Middle frontal gyrus (tissue), 1 donor: ENCODE measurements at regions not wholly inside any gene's neighbourhood (a gene's known extent, or its start where the extent isn't known, plus 50 kb on each side); places are given as distances from the start of the nearest gene placed in this dataset.
"Not testable (repeated sequence)": the region's sequence is repeated elsewhere in the genome, so short reads cannot be mapped to it uniquely, and the experiment has no call there.

Source experiments
- DNase-seq: peaks from one replicate; pipeline ENCODE4 v3.0.0-alpha.2; 2015; ENCODE audit warnings: low spot score; ENCODE audit errors: extremely low spot score

- DNase-seq = no peak
These were observed 131.3 kb downstream of the LPIN1 start for GRCh38 chr2:11877764-11878163.

DNA sequence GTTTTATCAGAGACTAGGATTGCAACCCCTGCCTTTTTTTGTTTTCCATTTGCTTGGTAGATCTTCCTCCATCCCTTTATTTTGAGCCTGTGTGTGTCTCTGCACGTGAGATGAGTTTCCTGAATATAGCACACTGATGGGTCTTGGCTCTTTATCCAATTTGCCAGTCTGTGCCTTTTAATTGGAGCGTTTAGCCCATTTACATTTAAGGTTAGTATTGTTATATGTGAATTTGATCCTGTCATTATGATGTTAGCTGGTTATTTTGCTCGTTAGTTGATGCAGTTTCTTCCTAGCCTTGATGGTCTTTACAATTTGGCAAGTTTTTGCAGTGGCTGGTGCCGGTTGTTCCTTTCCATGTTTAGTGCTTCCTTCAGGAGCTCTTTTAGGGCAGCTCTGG lies 138.8 kb downstream of the LPIN1 start:
- DNase-seq = not testable (repeated sequence)

DNA sequence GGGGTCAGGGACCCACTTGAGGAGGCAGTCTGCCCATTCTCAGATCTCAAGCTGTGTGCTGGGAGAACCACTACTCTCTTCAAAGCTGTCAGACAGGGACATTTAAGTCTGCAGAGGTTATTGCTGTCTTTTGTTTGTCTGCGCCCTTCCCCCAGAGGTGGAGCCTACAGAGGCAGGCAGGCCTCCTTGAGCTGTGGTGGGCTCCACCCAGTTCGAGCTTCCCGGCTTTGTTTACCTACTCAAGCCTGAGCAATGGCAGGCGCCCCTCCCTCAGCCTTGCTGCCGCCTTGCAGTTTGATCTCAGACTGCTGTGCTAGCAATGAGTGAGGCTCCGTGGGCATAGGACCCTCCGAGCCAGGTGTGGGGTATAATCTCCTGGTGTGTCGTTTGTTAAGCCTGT lies 140.5 kb downstream of the LPIN1 start:
- DNase-seq = not testable (repeated sequence)

DNA sequence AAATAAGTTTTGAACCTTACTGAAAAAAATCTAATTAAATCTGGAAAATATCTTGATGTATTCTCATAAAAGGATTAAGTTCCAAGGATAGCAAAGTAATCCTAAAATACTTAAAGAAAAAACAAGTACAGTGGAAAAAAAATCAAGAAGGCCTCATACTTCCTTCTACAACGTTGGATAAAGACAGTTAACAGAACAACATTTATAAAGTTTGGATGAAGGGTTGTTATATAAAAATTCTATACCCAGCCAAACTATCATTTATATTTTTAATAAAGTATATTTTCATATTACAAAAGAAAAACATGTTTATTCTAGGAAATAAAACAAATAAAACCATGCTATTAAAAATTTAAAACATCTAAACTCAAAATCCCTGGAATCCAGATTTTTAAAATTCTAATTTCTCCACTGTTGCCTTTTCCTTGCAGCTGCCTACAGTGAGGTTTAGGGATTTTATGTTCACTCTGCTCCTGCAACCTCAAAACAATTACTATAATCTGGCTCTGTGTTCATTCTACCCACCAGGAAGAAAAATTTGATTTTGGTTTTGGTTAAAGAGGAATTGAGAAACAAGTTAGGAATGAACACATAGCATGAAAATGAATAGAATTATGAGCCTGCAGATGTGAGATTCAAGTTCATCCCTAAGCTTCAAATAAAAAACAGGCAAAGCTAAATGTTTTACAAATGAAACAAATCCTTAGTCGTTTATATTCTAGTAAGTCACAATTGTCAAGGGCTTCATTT lies 142.8 kb downstream of the LPIN1 start:
- no peak for DNase-seq

- no peak for DNase-seq
These were observed 143.4 kb downstream of the LPIN1 start for GRCh38 chr2:11889854-11890253.

GRCh38 chr2:11891028-11891427 lies 144.6 kb downstream of the LPIN1 start:
- no peak for DNase-seq

- DNase-seq = no peak
These were observed 145.4 kb downstream of the LPIN1 start for GRCh38 chr2:11891671-11892440.

DNA sequence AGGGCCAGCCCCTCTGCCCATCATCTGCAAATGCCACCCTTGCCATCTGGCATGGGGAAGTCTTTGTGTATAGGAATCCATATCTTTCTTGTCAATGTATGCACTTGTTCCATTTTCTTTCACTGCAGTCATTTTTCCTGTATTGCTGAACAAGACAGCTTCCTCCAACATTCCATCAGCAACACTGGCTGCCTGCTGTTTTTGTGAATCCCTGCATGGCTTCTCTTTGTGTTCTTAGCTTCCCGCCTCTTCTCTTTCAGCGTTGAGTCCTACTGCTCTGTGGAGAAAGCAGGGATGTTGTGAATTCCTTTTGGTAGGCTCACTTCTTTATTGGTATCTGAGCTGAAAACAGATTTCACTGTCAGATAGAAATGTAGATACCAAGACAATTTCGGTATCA lies 150.0 kb downstream of the LPIN1 start:
- no peak for DNase-seq

- no peak for DNase-seq
These were observed 152.1 kb downstream of the LPIN1 start for GRCh38 chr2:11898576-11898975.

GRCh38 chr2:11899264-11899818 lies 152.9 kb downstream of the LPIN1 start:
- no peak for DNase-seq

DNA sequence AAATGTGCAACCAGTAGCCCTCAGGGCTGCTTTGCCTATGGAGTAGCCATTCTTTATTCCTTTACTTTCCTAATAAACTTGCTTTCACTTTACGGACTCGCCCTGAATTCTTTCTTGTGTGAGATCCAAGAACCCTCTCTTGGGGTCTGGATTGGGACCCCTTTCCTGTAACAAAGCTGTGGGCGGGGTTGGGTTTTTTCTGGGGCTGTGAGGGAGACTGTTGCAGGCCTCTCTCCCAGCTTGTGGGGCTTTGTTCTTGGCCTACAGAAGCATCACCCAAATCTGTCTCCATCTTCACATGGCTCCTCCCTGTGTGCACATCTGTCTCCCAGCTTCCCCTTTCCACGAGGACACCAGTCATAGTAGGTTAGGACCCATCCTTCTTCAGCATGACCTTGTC lies 154.5 kb downstream of the LPIN1 start:
- not testable (repeated sequence) for DNase-seq

- DNase-seq = no peak
These were observed 155.1 kb downstream of the LPIN1 start for GRCh38 chr2:11901351-11902069.

- no peak for DNase-seq
These were observed 156.7 kb downstream of the LPIN1 start for GRCh38 chr2:11903085-11903606.

DNA sequence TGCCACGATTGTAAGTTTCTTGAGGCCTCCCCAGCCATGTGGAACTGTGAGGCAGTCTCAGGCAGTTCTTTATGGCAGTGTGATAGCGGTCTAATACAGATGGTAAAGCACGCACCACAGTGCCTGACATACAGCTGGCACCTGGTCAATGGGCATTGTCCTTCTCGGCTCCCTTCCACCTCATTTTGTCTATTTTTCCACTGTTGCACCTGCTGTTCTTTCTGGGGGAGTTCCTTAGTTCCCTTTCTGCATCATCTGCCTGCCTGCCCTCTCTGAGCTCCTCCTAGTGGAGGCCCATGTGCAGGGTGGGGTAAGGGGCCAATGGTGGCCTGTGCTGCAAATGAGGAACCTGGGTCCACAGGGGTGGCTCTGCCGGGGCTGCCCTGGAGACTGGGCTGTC lies 157.6 kb downstream of the LPIN1 start:
- DNase-seq = no peak

DNA sequence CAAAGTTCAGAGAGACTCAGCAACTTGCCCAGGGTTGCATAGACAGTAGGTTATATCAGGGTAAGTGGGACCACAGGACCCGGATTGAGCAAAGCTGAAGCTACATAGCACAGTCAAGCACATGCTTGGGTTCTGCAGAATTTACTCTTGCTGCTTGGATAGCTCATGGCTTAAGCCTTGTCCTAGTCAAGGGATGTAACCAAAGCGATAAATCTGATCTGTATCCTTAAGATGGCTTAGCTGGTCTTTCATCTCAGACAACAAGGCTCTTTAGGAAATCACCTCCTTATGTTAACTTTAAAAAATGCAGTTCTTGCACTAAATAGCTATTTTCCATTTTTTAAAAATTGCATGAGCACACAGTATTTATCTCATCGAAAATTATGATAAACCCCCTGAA lies 158.5 kb downstream of the LPIN1 start:
- no peak for DNase-seq

- DNase-seq = no peak
These were observed 160.8 kb downstream of the LPIN1 start for GRCh38 chr2:11907190-11907589.

DNA sequence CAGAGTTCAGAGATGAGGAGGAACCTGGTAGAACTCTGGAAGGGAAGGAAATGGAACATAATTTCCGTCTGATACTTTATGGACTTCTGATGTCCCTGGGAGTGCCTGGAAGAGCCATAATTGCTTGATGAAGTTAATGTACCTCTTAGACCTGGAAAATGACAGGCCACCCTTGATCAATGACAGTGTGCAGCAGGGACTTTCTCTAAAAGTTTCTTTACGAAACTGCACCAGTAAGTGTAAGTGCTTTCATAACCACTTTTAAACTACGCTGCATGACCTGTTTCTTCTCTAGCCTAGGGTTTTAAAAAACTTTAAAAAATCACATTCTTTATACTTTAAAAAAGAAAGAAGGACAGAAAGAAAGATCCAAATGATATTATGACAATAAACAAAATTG lies 164.5 kb downstream of the LPIN1 start:
- DNase-seq = no peak

- no peak for DNase-seq
These were observed 166.5 kb downstream of the LPIN1 start for GRCh38 chr2:11912980-11913379.

GRCh38 chr2:11914455-11914854 lies 168.0 kb downstream of the LPIN1 start:
- no peak for DNase-seq

GRCh38 chr2:11915650-11916049 lies 169.2 kb downstream of the LPIN1 start:
- no peak for DNase-seq

DNA sequence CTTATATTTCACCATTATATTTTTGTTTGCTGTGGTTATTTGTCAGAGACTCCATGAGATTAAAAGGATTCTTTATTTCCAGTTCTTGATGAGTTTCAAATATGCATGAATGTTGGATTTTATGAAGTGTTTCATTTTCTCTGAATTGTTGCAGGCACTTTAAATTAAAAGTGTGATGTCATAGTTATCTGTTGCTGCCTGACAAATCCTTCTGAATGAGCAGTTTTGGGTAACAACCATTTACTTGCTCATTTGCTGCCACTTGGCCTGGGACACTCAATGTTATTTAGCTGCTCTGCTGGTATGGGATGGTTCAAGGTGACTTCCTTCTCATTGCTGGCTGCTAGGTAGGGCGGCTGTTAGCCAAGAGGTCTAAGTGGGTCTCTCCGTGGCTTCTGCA lies 173.5 kb downstream of the LPIN1 start:
- no peak for DNase-seq
